Epithelial cell of prostate (primary cell): ENCODE measurements at regions not wholly inside any gene's neighbourhood (a gene's known extent, or its start where the extent isn't known, plus 50 kb on each side); places are given as distances from the start of the nearest gene placed in this dataset.

Experiments used
- DNase-seq: peaks from one replicate; pipeline ENCODE4 v3.0.0-alpha.2; 2011; ENCODE audit warnings: low read depth, low spot score
- H3K27ac ChIP-seq: fragments of 450-650 bp; 2 replicates; pipeline ENCODE4 v1.5.1; 2017; ENCODE audit warnings: mild to moderate bottlenecking

GRCh38 chr3:135891121-135891520 lies 74.4 kb upstream of the PPP2R3A start:
- DNase-seq = no peak
- no peak overlapping the region for H3K27ac ChIP-seq

DNA sequence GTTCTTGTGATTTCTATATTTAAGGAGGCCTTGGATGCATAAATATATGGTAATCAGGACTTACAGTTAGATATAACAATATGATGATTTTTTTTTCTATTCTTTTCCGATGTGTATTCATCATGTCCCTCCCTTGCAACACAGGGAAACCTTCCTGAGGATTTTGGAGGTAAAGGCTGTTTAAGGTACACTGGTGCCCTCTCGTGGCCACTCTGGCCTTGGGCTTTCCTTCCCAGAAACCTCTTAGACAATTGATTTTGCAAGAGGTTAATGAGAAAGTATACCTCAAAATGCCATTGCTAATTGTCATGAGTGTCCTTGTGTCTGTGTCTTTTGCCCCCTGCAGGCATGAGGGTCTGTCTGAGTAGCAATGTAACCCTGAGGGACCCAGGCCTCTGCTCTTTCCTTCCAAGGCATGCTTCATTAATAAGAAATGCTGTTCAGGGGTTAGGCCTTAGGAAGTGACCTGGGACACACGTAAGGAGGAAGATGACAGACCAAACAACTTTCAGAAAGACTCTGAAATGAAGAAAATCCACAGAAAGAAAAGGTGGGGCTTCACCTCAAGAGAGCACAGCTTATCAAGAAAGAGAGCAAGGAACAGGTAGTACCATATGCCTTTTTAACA lies 70.3 kb upstream of the PPP2R3A start:
- DNase-seq = no peak
- no peak overlapping the region for H3K27ac ChIP-seq

GRCh38 chr3:135895734-135896121 lies 69.8 kb upstream of the PPP2R3A start:
- no peak for DNase-seq
- H3K27ac ChIP-seq = no peak overlapping the region

DNA sequence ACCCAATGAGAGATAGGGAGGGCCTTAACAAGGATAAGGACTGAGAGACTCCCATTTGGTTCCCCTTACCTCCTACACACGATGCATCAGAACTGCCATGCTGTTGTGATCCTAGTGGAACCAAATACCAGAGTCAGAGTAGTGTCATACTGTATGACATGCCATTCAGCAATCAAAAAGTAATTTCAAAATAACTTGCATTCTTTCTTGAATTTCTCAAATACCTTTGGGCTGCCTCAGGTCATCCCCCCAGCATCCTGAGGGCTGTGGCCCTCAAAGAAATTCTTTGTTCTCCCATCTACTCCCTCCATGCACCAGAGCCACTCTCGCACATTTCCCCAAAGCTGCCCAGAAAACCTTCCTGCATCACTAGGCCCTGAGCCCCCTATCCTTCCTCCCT lies 68.9 kb upstream of the PPP2R3A start:
- H3K27ac ChIP-seq = no peak overlapping the region
- no peak for DNase-seq

GRCh38 chr3:135897715-135898114 lies 67.8 kb upstream of the PPP2R3A start:
- H3K27ac ChIP-seq = no peak overlapping the region
- DNase-seq = no peak

DNA sequence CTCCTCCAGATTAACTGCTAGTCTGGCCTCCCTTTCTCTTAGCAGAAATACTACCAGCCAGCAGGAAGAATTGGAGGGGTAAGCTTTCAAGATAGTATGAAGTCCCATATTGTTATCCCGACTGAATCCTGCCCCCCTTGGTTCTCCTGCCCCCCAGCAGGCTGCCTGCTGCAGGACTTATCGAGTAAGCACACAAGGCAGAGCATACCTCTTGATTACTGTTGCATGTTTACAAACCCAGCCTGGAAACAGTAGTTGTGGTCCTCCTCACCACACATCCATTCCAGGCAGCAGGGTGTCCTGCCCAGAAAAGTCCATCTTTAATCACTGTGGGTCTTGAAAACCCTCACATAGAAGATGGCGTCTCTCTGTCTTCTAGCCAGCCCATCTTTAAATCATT lies 66.8 kb upstream of the PPP2R3A start:
- H3K27ac ChIP-seq = no peak overlapping the region
- DNase-seq = no peak

DNA sequence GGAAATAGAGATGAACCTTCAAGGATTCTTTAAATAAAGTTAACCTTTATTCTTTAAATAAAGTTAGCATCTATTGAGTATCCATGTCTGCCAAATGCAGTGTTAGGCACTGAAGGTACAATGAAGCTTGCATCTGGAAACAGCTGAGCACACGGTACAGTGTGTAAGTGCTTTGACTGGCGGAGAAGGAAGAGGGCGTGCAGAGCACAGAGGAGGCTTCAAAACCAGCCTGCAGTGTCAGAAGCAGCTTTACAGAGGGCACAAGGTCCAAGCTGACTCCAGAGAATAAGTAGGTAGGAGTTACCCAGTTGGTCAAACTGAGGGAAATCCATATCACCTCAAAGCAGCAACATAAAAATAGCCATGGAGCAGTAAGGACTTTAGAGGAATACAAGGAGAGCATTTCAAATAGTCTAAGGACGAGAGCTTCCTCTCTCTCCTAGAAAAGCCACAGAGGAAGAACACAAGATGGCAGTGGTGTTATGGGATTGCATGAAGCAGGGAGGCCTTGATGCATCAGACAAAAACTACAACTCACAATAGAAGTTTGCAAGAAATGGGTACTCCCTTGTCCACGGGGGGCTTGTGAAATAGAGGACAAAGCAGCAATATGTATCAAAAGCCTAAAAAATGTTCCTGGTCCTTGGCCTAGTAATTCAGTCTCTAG lies 60.3 kb upstream of the PPP2R3A start:
- DNase-seq = no peak

GRCh38 chr3:135907422-135908165 lies 57.9 kb upstream of the PPP2R3A start:
- no peak for DNase-seq
- H3K27ac ChIP-seq = peak overlapping the region; percentile 62

More for the DNA sequence above, 60.3 kb upstream of the PPP2R3A start:
- no peak overlapping the region for H3K27ac ChIP-seq

- peak; percentile 87 for DNase-seq
- peak overlapping the region; percentile 62 for H3K27ac ChIP-seq
Observed at GRCh38 chr3:135908225-135908624, 57.3 kb upstream of the PPP2R3A start.

DNA sequence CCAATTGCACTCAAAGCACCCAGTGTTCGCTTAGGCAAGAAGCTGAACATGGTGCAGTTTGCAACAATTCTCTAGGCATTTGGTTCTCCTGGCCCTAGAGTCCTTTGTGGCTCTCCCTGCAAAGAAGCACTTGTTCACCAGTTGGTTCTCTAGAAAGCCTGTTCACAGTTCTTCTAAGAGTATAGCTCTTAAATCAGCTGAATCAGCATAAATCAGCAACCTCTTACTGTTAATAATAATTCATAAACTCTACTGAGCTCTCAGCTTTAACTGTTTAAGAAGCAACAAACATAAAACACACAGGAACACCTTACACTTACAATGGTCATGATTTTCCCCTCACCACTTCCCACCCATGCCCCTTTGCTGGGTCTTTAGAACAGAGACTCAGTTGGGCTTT lies 56.8 kb upstream of the PPP2R3A start:
- DNase-seq = no peak

GRCh38 chr3:135911110-135911509 lies 54.4 kb upstream of the PPP2R3A start:
- DNase-seq = no peak
- no peak overlapping the region for H3K27ac ChIP-seq

More for the DNA sequence above, 56.8 kb upstream of the PPP2R3A start:
- H3K27ac ChIP-seq = no peak overlapping the region

DNA sequence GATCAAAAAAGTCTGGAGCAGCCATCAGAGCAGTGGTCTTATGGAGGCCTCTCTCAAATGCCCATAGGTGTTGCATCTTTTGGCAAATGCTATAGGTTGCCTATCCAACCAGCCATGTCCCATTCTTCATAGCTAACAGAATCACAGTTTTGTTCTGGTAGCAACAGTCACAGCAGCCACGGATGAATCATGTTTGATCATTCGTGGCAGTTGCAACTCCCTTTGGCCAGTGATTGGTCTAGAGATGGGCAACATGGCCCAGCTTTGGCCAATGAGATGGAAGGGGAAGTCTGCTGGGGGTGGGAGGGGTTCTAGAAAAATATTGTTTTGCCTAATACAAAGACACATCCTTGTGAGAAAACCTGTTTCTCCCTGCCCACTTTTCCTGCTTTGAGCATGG lies 50.3 kb upstream of the PPP2R3A start:
- DNase-seq = no peak
- H3K27ac ChIP-seq = no peak overlapping the region
